NCI-H2227 (cell line): ENCODE measurements at regions not wholly inside any gene's neighbourhood (a gene's known extent, or its start where the extent isn't known, plus 50 kb on each side); places are given as distances from the start of the nearest gene placed in this dataset.

Experiments used
- DNase-seq: peaks from one replicate; lab custom pipeline; 2025; ENCODE audit not compliant: unreplicated experiment; lab: John Stamatoyannopoulos, UW

GRCh38 chr21:16533692-16534407 is 804.1 kb downstream of the USP25 start:
- peak; percentile 46 for DNase-seq

GRCh38 chr21:16534408-16535101 is 804.8 kb downstream of the USP25 start:
- DNase-seq: peak; percentile 96

GRCh38 chr21:16535102-16535422 is 805.3 kb downstream of the USP25 start:
- peak; percentile 69 for DNase-seq

- DNase-seq: no peak
Measured at GRCh38 chr21:16535626-16536025, 805.8 kb downstream of the USP25 start.

- DNase-seq: no peak
Measured at GRCh38 chr21:16536140-16536539, 806.4 kb downstream of the USP25 start.

GRCh38 chr21:16536643-16537434 is 807.1 kb downstream of the USP25 start:
- peak; percentile 41 for DNase-seq

GRCh38 chr21:16537501-16537900 is 807.7 kb downstream of the USP25 start:
- DNase-seq: no peak

GRCh38 chr21:16538405-16538804 is 808.6 kb downstream of the USP25 start:
- no peak for DNase-seq

GRCh38 chr21:16538936-16539440 is 809.2 kb downstream of the USP25 start:
- peak; percentile 16 for DNase-seq

- no peak for DNase-seq
Measured at GRCh38 chr21:16540966-16541727, 811.4 kb downstream of the USP25 start.

- no peak for DNase-seq
Measured at GRCh38 chr21:16550118-16550517, 820.3 kb downstream of the USP25 start.

GRCh38 chr21:16550917-16551741 is 821.3 kb downstream of the USP25 start:
- DNase-seq: peak; percentile 52

- no peak for DNase-seq
Measured at GRCh38 chr21:16552880-16553279, 823.1 kb downstream of the USP25 start.

- no peak for DNase-seq
Measured at GRCh38 chr21:16554503-16554902, 824.7 kb downstream of the USP25 start.

- DNase-seq: no peak
Measured at GRCh38 chr21:16563116-16563515, 833.3 kb downstream of the USP25 start.

GRCh38 chr21:16563795-16564194 is 834.0 kb downstream of the USP25 start:
- no peak for DNase-seq

- no peak for DNase-seq
Measured at GRCh38 chr21:16568244-16568643, 838.5 kb downstream of the USP25 start.

- DNase-seq: no peak
Measured at GRCh38 chr21:16568661-16569060, 838.9 kb downstream of the USP25 start.

- no peak for DNase-seq
Measured at GRCh38 chr21:16569679-16570078, 839.9 kb downstream of the USP25 start.

GRCh38 chr21:16570171-16570570 is 840.4 kb downstream of the USP25 start:
- DNase-seq: no peak
